ENCODE measurements at regions not wholly inside any gene's neighbourhood (a gene's known extent, or its start where the extent isn't known, plus 50 kb on each side); places are given as distances from the start of the nearest gene placed in this dataset.
"Not testable (repeated sequence)": the region's sequence is repeated elsewhere in the genome, so short reads cannot be mapped to it uniquely, and the experiment has no call there.

DNA sequence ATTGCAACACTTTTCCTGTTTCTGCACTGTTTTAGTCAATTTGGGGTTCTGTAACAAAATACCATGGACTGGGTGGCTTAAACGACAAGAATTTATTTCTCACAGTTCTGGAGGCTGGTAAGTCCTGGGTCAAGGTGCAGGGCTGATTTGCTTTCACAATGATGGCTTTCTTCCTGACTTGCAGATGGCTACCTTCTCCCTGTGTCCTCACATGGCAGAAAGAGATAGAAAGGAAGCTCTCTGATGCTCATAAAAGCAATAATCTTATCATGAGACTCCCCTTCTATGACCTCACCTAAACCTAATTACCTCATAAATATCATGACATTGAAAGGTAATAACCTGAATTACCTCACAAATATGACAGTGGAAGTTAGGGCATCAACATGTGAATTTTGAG, 511.5 kb upstream of the CITED2 start:
- no peaks in the 10 kb centered on the region for H3K9me3 ChIP-seq (ENCODE audit: control insufficient read depth, low read length, poor library complexity, severe bottlenecking)
- DNase-seq (no peak), ATAC-seq (no peak)
- H3K4me3 Mint-ChIP-seq = no peak overlapping the region
- H3K27ac Mint-ChIP-seq = no peak overlapping the region
- no peaks in the 10 kb centered on the region for H3K36me3 Mint-ChIP-seq (ENCODE audit: low read depth)
- H3K27me3 Mint-ChIP-seq = peaks cover 19% of the 10 kb centered on the region
- H3K4me1 Mint-ChIP-seq = peaks cover 2% of the 10 kb centered on the region

DNA sequence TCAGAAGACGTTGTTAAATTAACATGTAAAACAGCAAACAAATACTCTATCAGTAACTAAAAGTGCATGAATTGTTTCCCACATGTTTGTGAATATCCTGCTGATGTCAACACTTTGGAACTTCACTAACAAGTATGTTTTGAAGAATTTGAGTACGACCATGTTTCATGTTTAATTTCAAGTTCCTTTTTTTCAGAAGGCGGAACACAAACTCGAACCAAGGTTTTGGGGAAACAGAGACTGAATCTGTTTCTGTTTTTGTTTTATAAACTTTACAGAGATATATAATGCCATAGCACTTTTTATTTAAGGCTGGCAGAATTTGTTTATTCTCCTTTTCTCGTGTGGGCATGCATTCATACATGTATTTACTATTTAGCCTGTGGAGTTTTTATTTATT, 509.3 kb upstream of the CITED2 start:
- H3K4me1 Mint-ChIP-seq = peaks cover 4% of the 10 kb centered on the region
- no peak for ATAC-seq
- no peak overlapping the region for H3K27ac Mint-ChIP-seq
- no peak for DNase-seq
- H3K9me3 ChIP-seq (ENCODE audit: control insufficient read depth, low read length, poor library complexity, severe bottlenecking) = no peaks in the 10 kb centered on the region
- H3K27me3 Mint-ChIP-seq = peaks cover 13% of the 10 kb centered on the region
- H3K4me3 Mint-ChIP-seq = no peak overlapping the region
- no peaks in the 10 kb centered on the region for H3K36me3 Mint-ChIP-seq (ENCODE audit: low read depth)

DNA sequence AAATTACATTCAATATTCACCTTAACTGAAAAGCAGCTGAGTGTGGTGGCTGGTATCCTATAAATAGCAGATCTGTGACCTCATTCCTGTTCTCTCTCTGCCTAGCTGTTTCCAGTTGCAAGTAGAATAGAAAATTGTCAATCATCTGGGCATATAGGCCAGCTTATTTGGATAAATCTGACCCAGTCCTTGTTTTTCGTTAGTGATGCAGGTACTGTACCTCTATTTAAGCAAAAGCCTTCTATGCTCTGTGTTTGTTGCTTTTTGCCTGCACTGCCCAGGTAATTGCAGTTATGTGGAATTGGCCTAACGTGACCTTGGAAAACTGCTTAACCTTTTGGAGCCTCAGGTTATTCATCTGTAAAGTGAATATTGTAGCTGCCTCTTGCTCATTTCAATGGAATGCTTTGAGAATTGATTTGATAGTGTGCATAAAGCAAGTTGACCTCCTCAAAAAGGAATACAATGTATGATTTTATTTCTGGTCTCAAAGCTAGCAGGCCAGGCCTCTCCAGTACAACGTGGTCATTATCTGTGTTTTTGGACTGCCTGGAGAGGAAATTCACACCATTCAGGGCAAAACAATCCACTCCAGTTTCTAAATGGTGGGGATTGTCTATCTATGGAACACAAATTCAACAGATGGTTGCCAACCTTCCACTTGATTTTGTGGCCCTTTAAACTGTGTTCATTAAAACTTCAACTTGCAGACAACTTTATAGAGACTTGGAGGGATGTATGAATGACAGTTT, 508.7 kb upstream of the CITED2 start:
- ATAC-seq (no peak), DNase-seq (no peak)
- Mint-ChIP-seq H3K27ac (no peak overlapping the region), H3K4me3 (no peak overlapping the region), H3K36me3 (ENCODE audit: low read depth) (no peaks in the 10 kb centered on the region), H3K27me3 (peaks cover 7% of the 10 kb centered on the region), H3K4me1 (peaks cover 4% of the 10 kb centered on the region)
- H3K9me3 ChIP-seq (ENCODE audit: control insufficient read depth, low read length, poor library complexity, severe bottlenecking) = no peaks in the 10 kb centered on the region

DNA sequence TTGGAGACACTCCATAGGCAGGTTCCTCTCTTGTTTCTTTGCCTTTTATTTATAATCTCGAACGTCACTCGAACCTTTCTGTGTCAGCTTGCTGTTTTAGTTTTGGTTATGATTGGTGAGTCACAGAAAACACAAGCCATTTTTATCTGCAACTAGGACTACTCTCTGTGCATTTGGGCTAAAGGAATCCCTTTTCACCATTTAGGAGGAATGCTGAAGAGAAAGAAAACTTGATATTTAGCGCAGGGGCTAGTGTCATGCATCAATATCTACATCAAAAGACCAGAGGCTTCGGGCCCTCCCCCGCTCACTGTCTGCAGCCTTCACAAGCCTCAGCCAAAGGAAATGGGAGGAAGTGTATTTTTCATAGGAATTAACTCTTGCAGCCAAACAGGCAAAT, 507.8 kb upstream of the CITED2 start:
- DNase-seq = no peak
- no peaks in the 10 kb centered on the region for H3K9me3 ChIP-seq (ENCODE audit: control insufficient read depth, low read length, poor library complexity, severe bottlenecking)
- no peak overlapping the region for H3K27ac Mint-ChIP-seq
- peaks cover 4% of the 10 kb centered on the region for H3K4me1 Mint-ChIP-seq
- peaks cover 7% of the 10 kb centered on the region for H3K27me3 Mint-ChIP-seq
- no peaks in the 10 kb centered on the region for H3K36me3 Mint-ChIP-seq (ENCODE audit: low read depth)
- no peak overlapping the region for H3K4me3 Mint-ChIP-seq
- ATAC-seq = no peak

DNA sequence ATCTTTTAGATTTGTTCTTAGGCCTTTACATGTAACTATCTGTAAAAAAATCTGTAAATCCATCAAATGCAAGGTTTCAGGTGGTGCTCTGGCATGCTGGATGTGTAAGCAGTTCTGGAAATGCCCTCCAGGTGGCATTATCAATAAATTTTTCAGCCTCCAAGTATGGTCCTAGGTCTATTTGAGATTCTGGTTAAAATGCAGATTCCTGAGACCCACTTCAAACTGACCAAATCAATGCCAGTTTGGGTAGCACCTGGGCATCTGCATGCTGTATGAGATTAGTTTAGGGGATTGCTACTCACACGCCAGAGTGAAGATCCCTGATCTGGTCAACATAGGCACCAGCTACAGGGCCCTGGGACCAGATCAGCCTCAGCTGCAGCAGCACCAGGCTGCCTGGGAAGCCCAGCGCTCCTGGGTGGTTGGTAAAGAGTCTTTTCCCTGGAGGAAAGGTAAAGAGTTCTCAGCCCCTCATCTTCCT, 507.3 kb upstream of the CITED2 start:
- H3K27ac Mint-ChIP-seq = no peak overlapping the region
- peaks cover 4% of the 10 kb centered on the region for H3K4me1 Mint-ChIP-seq
- DNase-seq (no peak), ATAC-seq (peak; percentile 69)
- no peaks in the 10 kb centered on the region for H3K36me3 Mint-ChIP-seq (ENCODE audit: low read depth)
- H3K4me3 Mint-ChIP-seq = no peak overlapping the region
- peaks cover 7% of the 10 kb centered on the region for H3K27me3 Mint-ChIP-seq
- H3K9me3 ChIP-seq (ENCODE audit: control insufficient read depth, low read length, poor library complexity, severe bottlenecking) = no peaks in the 10 kb centered on the region

DNA sequence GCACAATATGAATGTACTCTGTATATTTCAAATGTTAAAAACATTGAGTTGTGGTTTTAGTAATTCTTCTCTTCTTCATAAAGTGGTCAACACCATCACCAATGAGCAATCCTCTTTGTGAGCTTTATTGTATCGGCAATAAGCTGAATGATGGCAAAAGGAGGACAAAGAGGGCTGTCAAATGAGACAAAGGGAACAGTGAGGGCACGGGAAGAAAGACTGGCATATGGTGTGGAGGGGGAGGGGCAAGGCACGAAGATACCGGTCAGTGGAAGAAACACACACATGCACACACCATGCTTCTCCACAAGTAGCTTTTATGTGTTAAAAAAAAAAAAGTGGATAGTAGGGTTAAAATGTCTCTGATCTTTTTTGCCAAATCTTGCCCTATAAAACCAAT, 506.8 kb upstream of the CITED2 start:
- Mint-ChIP-seq H3K4me3 (no peak overlapping the region), H3K4me1 (peaks cover 4% of the 10 kb centered on the region), H3K27me3 (peaks cover 7% of the 10 kb centered on the region), H3K36me3 (ENCODE audit: low read depth) (no peaks in the 10 kb centered on the region), H3K27ac (no peak overlapping the region)
- DNase-seq = no peak
- ATAC-seq = no peak
- no peaks in the 10 kb centered on the region for H3K9me3 ChIP-seq (ENCODE audit: control insufficient read depth, low read length, poor library complexity, severe bottlenecking)

DNA sequence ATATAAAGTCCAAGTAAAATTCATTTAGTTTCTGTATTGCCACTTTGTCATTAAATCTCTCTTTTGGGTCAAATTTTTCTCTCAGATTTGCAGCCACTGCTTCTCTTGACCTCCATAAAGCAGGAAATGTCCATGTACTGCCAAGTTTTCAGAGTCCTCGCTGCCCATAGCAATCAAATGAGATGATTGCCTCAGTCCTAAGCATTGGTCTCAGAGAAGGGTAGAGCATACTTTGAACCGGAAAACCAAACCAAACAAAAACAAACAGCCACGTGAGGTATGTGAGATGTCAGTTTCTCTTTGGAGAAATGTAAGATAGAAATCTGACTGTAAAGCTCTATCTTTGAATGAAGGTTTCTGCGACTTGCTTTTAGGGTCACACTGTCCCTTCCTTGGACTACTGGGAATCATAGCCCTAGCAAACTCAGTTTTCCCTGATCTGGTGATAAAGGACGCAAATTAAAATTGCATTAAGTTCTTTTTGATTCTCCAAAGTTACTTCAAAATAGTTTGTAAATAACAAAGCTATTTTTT, 505.4 kb upstream of the CITED2 start:
- H3K9me3 ChIP-seq (ENCODE audit: control insufficient read depth, low read length, poor library complexity, severe bottlenecking) = no peaks in the 10 kb centered on the region
- peaks cover 7% of the 10 kb centered on the region for H3K27me3 Mint-ChIP-seq
- no peaks in the 10 kb centered on the region for H3K36me3 Mint-ChIP-seq (ENCODE audit: low read depth)
- H3K4me3 Mint-ChIP-seq = no peak overlapping the region
- peaks cover 4% of the 10 kb centered on the region for H3K4me1 Mint-ChIP-seq
- no peak for ATAC-seq
- H3K27ac Mint-ChIP-seq = no peak overlapping the region
- no peak for DNase-seq

DNA sequence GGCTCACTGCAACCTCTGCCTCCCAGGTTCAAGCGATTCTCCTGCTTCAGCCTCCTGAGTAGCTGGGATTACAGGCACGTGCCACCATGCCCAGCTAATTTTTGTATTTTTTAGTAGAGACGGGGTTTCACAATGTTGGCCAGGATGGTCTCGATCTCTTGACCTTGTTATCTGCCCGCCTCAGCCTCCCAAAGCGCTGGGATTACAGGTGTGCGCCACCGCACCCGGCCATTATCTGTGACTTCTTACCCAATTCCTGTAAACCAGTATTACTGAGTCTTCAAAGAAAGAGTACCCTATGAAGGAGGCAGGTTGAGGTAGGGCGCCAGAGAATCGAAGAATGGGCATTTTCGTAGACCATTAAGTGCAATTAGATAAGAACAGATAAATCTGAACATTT, 504.8 kb upstream of the CITED2 start:
- not testable (repeated sequence) for H3K36me3 Mint-ChIP-seq (ENCODE audit: low read depth); ATAC-seq; H3K4me1 Mint-ChIP-seq

DNA sequence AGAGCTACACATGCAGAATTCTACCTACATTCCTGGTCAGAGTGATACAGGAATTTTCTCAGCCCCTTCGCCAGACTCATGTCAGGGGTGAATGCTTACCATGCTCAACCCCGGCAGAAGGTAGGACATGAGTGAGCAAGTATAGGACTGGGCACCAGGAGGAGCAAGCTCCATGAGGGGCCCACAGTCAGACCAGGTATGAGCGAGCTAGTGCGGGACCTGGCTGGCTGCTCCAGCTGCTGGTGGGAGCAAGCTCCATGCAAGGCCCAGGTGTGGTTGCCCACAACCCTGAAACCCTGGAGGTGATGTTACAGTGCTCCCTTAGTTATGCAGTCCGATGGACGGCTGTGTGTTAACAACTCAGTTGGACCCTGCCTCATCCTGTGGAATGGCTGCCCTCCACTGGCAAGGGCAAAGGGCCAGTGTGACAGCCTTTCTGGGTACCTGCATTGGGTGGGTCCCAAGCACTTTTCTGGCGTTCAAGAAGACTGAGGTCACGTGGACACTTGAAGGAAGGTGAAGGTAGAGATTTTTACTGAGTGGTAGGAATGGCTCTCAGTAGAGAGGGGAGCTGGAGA, 503.5 kb upstream of the CITED2 start:
- no peak overlapping the region for H3K27ac Mint-ChIP-seq
- no peaks in the 10 kb centered on the region for H3K9me3 ChIP-seq (ENCODE audit: control insufficient read depth, low read length, poor library complexity, severe bottlenecking)
- no peak overlapping the region for H3K4me3 Mint-ChIP-seq
- H3K36me3 Mint-ChIP-seq (ENCODE audit: low read depth) = no peaks in the 10 kb centered on the region
- peaks cover 4% of the 10 kb centered on the region for H3K4me1 Mint-ChIP-seq
- peaks cover 7% of the 10 kb centered on the region for H3K27me3 Mint-ChIP-seq
- DNase-seq (no peak), ATAC-seq (no peak)

More for the DNA sequence above, 504.8 kb upstream of the CITED2 start:
- H3K27me3 Mint-ChIP-seq; H3K27ac Mint-ChIP-seq; H3K9me3 ChIP-seq (ENCODE audit: control insufficient read depth, low read length, poor library complexity, severe bottlenecking); H3K4me3 Mint-ChIP-seq; DNase-seq: not testable (repeated sequence)

DNA sequence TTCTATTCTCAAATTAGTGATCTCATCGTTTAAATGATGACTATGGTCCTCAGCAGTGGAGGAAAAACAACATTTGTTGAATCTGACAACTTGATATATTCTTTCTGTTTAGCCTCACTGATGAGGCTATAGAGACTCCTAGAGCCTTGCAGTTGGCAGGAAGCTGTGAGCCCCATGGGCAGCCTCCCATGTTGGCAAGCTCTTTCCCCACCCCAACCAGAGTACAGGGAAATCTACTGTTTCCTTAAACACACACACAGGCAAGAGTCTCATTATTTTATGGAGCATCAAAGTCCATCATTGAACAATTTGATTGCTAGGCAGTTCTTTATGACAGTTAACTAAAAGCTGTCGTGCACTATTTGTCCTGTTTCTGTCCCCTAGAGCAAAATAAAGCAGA, 498.2 kb upstream of the CITED2 start:
- Mint-ChIP-seq H3K27me3 (no peaks in the 10 kb centered on the region), H3K4me1 (peaks cover 2% of the 10 kb centered on the region), H3K4me3 (no peak overlapping the region), H3K27ac (no peak overlapping the region), H3K36me3 (ENCODE audit: low read depth) (no peaks in the 10 kb centered on the region)
- no peaks in the 10 kb centered on the region for H3K9me3 ChIP-seq (ENCODE audit: control insufficient read depth, low read length, poor library complexity, severe bottlenecking)
- ATAC-seq (no peak), DNase-seq (no peak)

DNA sequence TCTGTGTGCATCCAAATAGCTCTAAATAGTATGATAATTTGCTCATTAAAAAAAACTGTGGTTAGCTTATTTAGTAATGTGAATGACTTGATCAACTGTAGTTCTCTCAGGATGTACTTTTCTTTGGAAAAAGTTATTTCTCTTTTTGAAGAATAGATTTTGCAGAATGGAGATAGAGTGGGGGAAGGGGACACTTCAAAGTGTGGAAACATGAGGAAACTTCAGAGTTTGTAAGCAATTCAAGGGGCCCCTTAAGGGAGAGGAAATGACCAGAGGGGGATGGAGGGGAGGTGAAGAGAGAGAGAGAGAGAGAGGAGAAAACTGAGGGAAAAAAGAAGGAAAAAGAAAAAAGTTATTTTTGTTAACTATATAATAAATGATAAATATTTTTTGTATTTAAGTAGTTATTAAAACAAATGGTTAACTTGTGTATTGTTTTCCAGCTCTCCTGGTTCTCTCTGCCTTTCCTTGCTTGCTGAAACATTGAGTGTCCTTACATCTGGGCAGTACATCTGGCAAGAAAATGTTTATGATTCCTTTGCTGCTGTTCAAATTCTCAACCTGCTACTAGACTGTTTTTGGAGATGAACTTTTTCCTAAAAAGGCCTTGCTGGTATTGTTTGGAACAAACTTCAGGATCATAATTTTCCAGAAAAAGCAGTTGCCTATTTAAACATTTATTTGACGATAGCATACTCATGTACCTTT, 497.5 kb upstream of the CITED2 start:
- no peaks in the 10 kb centered on the region for H3K9me3 ChIP-seq (ENCODE audit: control insufficient read depth, low read length, poor library complexity, severe bottlenecking)
- no peaks in the 10 kb centered on the region for H3K27me3 Mint-ChIP-seq
- no peak for ATAC-seq
- H3K4me1 Mint-ChIP-seq = peaks cover 2% of the 10 kb centered on the region
- H3K4me3 Mint-ChIP-seq = no peak overlapping the region
- H3K27ac Mint-ChIP-seq = peak overlapping the region; percentile 69
- no peak for DNase-seq
- no peaks in the 10 kb centered on the region for H3K36me3 Mint-ChIP-seq (ENCODE audit: low read depth)

DNA sequence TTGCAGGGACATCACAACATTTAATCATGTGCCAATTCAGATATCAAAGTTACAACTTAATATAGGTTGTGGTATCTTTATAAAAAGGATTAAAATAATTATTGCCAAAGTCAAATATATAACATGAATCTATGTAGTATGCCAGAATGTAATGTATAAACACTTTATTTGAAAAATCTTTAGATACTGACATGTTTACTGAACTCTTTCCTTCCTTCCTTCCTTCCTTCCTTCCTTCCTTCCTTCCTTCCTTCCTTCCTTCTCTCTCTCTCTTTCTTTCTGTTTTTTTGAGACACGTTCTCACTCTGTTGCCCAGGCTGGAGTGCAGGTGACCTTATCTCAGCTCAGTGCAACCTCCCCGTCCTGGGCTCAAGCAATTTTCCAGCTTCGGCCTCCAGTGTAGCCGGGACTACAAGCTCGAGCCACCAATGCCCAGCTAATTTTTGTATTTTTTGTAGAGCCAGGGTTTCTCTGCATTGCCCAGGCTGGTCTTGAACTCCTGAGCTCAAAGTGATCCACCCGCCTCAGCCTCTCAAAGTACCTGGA, 496.8 kb upstream of the CITED2 start:
- H3K27ac Mint-ChIP-seq = peak overlapping the region; percentile 69
- H3K36me3 Mint-ChIP-seq (ENCODE audit: low read depth) = no peaks in the 10 kb centered on the region
- no peaks in the 10 kb centered on the region for H3K27me3 Mint-ChIP-seq
- H3K4me1 Mint-ChIP-seq = peaks cover 2% of the 10 kb centered on the region
- no peaks in the 10 kb centered on the region for H3K9me3 ChIP-seq (ENCODE audit: control insufficient read depth, low read length, poor library complexity, severe bottlenecking)
- no peak for DNase-seq
- no peak for ATAC-seq
- H3K4me3 Mint-ChIP-seq = no peak overlapping the region

DNA sequence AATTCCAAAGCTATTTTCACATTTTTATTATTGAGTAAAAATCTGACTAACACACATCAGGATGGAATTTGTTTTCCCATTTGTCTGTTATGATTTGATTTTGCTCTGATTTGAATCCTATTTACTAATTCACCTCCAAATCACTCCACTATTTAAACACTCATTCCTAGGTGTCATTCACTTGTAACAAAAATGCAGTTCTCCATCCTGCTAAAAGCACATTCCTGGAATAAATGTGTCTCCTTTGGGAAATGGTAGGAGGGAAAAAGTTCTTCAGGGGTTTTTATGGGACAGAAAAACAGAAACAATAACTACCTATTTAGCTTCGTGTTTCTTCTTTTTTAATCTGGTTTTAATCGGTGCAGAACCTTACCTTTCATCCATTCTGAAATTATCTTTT, 494.1 kb upstream of the CITED2 start:
- DNase-seq = no peak
- no peak for ATAC-seq
- no peaks in the 10 kb centered on the region for H3K27me3 Mint-ChIP-seq
- no peak overlapping the region for H3K4me3 Mint-ChIP-seq
- H3K36me3 Mint-ChIP-seq (ENCODE audit: low read depth) = no peaks in the 10 kb centered on the region
- peaks cover 2% of the 10 kb centered on the region for H3K4me1 Mint-ChIP-seq
- no peaks in the 10 kb centered on the region for H3K9me3 ChIP-seq (ENCODE audit: control insufficient read depth, low read length, poor library complexity, severe bottlenecking)
- no peak overlapping the region for H3K27ac Mint-ChIP-seq

Data from T-helper 17 cell (primary cell).